Muscle of leg (tissue), 3 donors: ENCODE measurements at regions not wholly inside any gene's neighbourhood (a gene's known extent, or its start where the extent isn't known, plus 50 kb on each side); places are given as distances from the start of the nearest gene placed in this dataset.
A peak's percentile ranks its signal among the peaks of the same experiment; 100 is the strongest.
"Not testable (repeated sequence)": the region's sequence is repeated elsewhere in the genome, so short reads cannot be mapped to it uniquely, and the experiment has no call there.

ENCODE experiments used
- DNase-seq: peaks from one replicate; pipeline ENCODE4 v3.0.0; 2013
- H3K27ac ChIP-seq: one replicate; pipeline ENCODE4 v1.5.1; 2013; ENCODE audit warnings: mild to moderate bottlenecking, low read length, control low read depth
- H3K27me3 ChIP-seq: one replicate; pipeline ENCODE4 v1.6.1; 2013; ENCODE audit warnings: low read length; ENCODE audit not compliant: control insufficient read depth, insufficient read depth
- H3K36me3 ChIP-seq: one replicate; pipeline ENCODE4 v1.6.1; 2013; ENCODE audit warnings: low read length; ENCODE audit not compliant: control insufficient read depth, insufficient read depth
- H3K4me1 ChIP-seq: one replicate; pipeline ENCODE4 v1.6.1; 2013; ENCODE audit warnings: low read length; ENCODE audit not compliant: control insufficient read depth, insufficient read depth
- H3K4me3 ChIP-seq: one replicate; pipeline ENCODE4 v1.5.1; 2013; ENCODE audit warnings: low read length, control low read depth
- H3K9me3 ChIP-seq: replicated peaks from 2 replicates; pipeline ENCODE4 v1.6.1; 2013; ENCODE audit warnings: low read depth, low read length; ENCODE audit not compliant: control insufficient read depth
- WGBS: methylation state at CpG from one replicate; pipeline ENCODE4 v1.1.5; 2013; ENCODE audit warnings: missing lambda C conversion rate; ENCODE audit not compliant: insufficient coverage; 5-methylcytosine and 5-hydroxymethylcytosine counted together

DNA sequence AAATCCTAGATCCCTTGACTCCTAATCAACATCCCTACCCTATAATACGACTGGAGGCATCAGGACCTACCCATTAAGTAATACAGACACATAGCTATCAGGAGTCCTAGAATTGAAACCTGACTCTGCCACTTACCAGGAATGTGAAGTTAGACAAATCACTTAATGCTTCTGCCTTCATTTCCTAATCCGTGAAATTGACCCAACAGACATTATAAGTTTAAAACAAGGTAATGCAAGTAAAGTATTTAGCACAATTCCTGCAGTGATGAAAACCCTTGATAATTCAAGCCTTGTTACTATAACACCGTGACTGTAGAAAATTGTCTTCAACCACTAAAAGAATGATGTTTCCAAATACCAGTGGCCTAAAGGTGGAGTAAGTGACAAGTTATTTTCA, 150.2 kb downstream of the KCNJ2 start:
- WGBS, result no CpG with 5 or more reads among the region's 3 CpGs
- Histone ChIP-seq H3K4me1 (no peaks in the 10 kb centered on the region), H3K9me3 (no peaks in the 10 kb centered on the region)

DNA sequence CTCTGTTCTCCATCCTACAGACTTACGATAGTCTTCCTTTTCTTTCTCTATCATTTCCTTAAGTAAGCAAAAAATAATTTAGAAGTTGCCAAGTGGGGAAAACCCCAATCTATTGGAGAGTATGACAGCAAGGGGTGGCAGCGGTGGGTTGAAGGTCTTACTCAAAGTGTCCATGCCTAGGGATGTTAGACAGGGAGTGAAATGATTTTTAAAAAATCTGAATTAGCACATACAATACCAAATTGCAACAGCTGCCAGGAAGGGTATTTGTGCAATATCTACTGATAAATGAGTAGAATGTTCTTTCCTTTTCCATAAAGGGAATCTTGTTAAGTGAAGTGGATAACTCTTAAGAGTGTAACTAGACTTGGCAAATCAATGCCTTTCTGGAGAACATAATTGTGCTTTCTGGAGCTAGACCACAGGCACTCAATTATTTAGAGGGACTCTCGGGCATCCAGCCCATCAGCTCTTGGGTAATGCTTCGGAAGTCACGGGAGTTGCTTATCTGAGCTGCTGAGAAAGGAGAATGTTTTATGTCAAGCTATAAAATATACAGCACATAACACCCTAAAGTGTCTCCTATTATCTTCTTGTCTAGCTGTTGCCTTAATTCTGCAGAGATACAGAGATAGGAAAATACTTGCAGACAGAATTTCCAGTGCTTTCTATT, 151.5 kb downstream of the KCNJ2 start:
- H3K27me3 ChIP-seq, result no peaks in the 10 kb centered on the region
- no peaks in the 10 kb centered on the region for H3K4me1 ChIP-seq
- no CpG with 5 or more reads among the region's 5 CpGs for WGBS
- no peaks in the 10 kb centered on the region for H3K9me3 ChIP-seq
- H3K36me3 ChIP-seq, result no peaks in the 10 kb centered on the region
- H3K27ac ChIP-seq, result no peak overlapping the region
- DNase-seq, result no peak
- no peak overlapping the region for H3K4me3 ChIP-seq

More for the DNA sequence above, 150.2 kb downstream of the KCNJ2 start:
- DNase-seq, result no peak
- H3K27ac ChIP-seq, result no peak overlapping the region
- no peaks in the 10 kb centered on the region for H3K36me3 ChIP-seq
- no peaks in the 10 kb centered on the region for H3K27me3 ChIP-seq
- no peak overlapping the region for H3K4me3 ChIP-seq

DNA sequence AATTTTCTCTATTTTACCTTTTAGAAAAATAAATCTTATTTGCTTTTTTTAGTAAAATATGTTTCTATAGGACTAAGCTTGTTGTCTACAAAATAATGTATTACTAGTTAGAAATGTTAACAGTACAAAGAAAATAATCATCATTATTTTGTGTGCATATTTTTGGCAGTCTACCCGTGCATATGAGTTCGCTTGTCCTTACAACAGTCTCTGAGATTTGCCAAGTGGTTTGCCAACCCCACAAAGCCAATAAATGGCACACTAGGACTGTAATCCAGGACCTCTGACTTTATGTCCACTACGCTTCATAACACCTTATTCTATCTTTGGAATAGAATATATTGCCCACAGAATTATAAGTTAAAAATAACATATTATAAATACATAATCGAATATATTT, 152.0 kb downstream of the KCNJ2 start:
- no peak for DNase-seq
- Histone ChIP-seq H3K4me1 (no peaks in the 10 kb centered on the region), H3K4me3 (no peak overlapping the region), H3K27me3 (no peaks in the 10 kb centered on the region), H3K27ac (no peak overlapping the region), H3K9me3 (no peaks in the 10 kb centered on the region), H3K36me3 (no peaks in the 10 kb centered on the region)
- no CpG with 5 or more reads among the region's 4 CpGs for WGBS

DNA sequence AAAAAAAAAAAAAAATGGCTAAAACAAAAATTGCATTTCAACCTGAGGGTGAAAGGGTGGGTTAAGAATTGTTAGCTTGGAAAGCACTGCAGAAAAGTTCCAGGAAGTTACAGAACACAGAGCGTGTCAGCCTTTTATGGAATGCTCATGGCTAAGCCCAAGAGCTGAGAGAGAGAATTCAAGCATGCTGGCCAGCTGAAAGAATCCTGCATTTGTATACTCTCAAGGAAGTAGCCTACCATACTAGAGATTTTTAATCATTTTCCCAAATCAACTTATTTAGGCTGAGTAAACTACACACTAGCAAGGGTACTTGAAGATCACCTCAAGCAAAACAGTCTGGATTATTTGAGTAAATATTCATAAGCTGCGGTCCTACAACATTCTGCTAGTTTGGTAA, 153.9 kb downstream of the KCNJ2 start:
- H3K4me3 ChIP-seq, result no peak overlapping the region
- no peak for DNase-seq
- no CpG with 5 or more reads among the region's 2 CpGs for WGBS
- no peak overlapping the region for H3K27ac ChIP-seq
- H3K36me3 ChIP-seq, result no peaks in the 10 kb centered on the region
- H3K4me1 ChIP-seq, result no peaks in the 10 kb centered on the region
- no peaks in the 10 kb centered on the region for H3K9me3 ChIP-seq
- H3K27me3 ChIP-seq, result no peaks in the 10 kb centered on the region

DNA sequence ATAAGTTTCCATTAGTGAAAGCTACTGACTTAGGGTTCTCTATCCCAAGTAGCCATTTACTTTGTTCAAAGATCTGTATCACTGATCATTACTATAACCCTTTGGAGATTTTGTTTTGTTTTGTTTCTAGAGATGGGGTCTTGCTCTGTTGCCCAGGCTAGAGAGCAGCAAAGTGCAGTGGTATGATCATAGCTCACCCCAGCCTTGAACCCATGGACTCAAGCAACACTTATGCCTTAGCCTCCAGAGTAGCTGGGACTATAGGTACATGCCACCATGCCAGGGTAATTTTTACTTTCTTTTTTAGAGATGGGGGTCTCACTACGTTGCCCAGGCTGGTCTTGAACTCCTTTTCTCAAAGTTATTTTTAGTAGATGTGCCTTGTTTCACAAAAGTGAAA, 154.7 kb downstream of the KCNJ2 start:
- WGBS, result no CpG with 5 or more reads among the region's 1 CpG
- Histone ChIP-seq H3K27me3 (no peaks in the 10 kb centered on the region), H3K27ac (no peak overlapping the region), H3K9me3 (no peaks in the 10 kb centered on the region), H3K36me3 (no peaks in the 10 kb centered on the region), H3K4me3 (no peak overlapping the region), H3K4me1 (no peaks in the 10 kb centered on the region)
- DNase-seq, result no peak

DNA sequence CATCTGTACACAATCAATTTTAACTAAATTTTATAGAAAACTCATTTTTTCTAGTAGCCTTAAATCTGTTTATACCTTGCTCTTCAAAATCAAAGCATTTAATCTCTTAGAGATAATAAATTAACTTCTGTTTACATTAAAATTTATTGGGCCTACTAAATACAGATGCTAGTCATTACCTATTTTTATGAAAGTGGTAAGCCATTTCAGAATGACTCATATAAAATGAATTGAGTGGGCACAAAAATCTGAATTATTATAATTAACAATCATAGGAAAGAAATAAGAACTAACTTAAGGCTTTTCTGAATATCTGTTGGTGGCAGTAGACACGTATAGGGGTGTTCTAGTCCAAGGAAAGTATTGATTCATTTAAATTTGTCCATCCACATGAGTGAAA, 157.9 kb downstream of the KCNJ2 start:
- Histone ChIP-seq H3K4me3 (no peak overlapping the region), H3K27ac (no peak overlapping the region), H3K4me1 (no peaks in the 10 kb centered on the region), H3K9me3 (no peaks in the 10 kb centered on the region), H3K27me3 (no peaks in the 10 kb centered on the region), H3K36me3 (no peaks in the 10 kb centered on the region)
- no CpG with 5 or more reads among the region's 1 CpG for WGBS
- DNase-seq, result no peak

DNA sequence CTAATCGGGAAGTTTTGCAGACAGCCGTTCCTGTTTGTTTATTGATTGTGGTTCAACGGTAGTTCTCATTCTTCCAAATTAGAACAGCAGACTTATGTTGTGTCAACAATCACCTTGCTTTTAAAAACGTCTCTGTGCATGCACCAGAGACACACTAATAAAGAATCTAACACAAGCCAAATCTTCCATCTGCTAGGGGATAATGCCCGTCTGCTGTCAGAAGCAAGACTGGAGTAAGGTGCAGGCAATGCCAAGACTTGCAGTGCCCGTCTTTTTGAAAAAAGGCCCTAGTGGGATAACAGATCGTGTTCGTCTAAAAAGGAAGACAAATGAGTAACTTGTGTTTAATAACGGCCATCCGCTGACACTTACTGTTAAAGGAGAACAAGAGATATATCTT, 158.4 kb downstream of the KCNJ2 start:
- no peak for DNase-seq
- 35% methylated on average over 4 of the region's 10 CpGs for WGBS
- H3K27me3 ChIP-seq, result no peaks in the 10 kb centered on the region
- H3K36me3 ChIP-seq, result no peaks in the 10 kb centered on the region
- H3K27ac ChIP-seq, result no peak overlapping the region
- H3K4me1 ChIP-seq, result no peaks in the 10 kb centered on the region
- H3K4me3 ChIP-seq, result no peak overlapping the region
- H3K9me3 ChIP-seq, result no peaks in the 10 kb centered on the region

DNA sequence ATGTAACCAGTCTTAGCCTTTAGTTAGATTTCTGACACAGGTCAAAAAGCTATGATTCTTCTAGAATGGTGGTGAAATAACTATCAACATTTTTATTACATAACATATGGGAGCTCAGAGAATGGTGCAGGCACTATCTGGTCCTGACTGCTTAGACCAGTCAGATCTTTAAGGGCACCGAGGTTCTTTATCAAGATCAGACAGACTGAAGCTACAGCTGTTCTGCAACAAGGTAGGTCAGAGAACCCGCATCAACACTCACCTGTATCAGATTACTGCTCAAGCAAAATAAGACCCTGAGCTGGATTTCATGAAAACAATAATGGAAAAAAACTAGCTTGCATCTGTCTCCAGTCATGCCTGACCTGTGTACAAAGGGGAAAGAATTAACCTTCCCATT, 160.4 kb downstream of the KCNJ2 start:
- 60% methylated on average over 1 of the region's 2 CpGs for WGBS
- no peaks in the 10 kb centered on the region for H3K36me3 ChIP-seq

DNA sequence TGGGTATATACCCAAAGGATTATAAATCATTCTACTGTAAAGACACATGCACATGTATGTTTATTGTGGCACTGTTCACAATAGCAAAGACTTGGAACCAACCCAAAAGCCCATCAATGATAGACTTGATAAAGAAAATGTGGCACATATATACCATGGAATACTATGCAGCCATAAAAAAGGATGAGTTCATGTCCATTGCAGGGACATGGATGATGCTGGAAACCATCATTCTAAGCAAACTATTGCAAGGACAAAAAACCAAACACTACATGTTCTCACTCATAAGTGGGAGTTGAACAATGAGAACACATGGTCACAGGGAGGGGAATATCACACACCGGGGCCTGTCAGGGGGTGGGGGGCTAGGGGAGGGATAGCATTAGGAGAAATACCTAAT, 161.7 kb downstream of the KCNJ2 start:
- not testable (repeated sequence) for H3K9me3 ChIP-seq, H3K27ac ChIP-seq, H3K4me3 ChIP-seq, DNase-seq, H3K27me3 ChIP-seq, H3K4me1 ChIP-seq, H3K36me3 ChIP-seq
- WGBS, result no CpG with 5 or more reads among the region's 1 CpG

More for the DNA sequence above, 160.4 kb downstream of the KCNJ2 start:
- Histone ChIP-seq H3K27ac (no peak overlapping the region), H3K4me3 (no peak overlapping the region), H3K4me1 (no peaks in the 10 kb centered on the region), H3K9me3 (no peaks in the 10 kb centered on the region), H3K27me3 (no peaks in the 10 kb centered on the region)
- DNase-seq, result no peak

DNA sequence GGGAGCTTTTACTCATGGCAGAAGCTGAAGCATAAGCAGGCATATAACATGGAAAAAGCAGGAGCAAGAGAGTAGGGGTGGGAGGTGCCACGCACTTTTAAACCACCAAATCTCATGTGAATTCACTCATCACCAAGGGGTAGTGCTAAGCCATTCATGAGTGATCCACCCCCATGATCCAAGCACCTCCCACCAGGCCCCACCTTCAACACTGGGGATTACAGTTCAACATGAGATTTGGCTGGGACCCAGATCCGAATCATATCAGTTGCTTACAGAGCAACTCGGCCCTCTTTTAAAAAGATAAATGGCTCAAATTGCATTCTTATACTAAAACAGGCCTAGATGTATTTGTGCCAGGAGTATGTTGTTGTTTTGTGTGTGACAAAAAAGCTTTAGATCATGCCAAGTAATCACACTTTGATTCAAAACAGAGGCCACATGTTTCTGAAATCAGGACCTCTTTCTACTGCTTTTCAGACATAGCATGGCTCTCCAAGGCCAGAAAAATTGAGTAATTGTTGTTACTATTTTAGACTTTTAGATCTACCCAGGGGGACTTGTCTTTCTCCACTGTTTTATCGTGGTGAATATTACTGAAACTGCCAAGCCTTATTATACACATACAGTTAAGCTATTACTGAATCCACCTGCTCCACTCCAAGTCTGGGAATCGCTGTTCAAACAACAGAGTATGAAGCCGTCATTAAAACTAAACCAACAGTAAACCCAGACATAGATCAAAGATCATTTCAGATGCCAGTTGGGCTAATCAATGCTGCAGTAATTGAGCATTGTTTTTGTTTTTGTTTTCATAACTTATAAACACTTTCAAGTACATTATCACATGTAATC, 163.3 kb downstream of the KCNJ2 start:
- Histone ChIP-seq H3K27me3 (no peaks in the 10 kb centered on the region), H3K4me1 (no peaks in the 10 kb centered on the region), H3K36me3 (no peaks in the 10 kb centered on the region), H3K9me3 (no peaks in the 10 kb centered on the region), H3K27ac (no peak overlapping the region), H3K4me3 (no peak overlapping the region)
- DNase-seq, result peak; percentile 54
- WGBS, result no CpG with 5 or more reads among the region's 6 CpGs
